GM12873 (cell line): ENCODE measurements at regions not wholly inside any gene's neighbourhood (a gene's known extent, or its start where the extent isn't known, plus 50 kb on each side); places are given as distances from the start of the nearest gene placed in this dataset.

Experiments used
- CTCF ChIP-seq: IDR thresholded peaks from 2 replicates; pipeline ENCODE4 v1.5.1; 2012; ENCODE audit warnings: low read depth, mild to moderate bottlenecking, moderate library complexity, low read length, control low read depth; ENCODE audit not compliant: insufficient read depth; ENCODE audit errors: missing control alignments

- no peak for TF ChIP-seq CTCF
Observed at GRCh38 chr3:109943181-109943580, 605.8 kb upstream of the DPPA4 start.

GRCh38 chr3:109944836-109945235, 607.5 kb upstream of the DPPA4 start:
- no peak for TF ChIP-seq CTCF

GRCh38 chr3:109952924-109953323, 615.6 kb upstream of the DPPA4 start:
- TF ChIP-seq CTCF: no peak

GRCh38 chr3:109963831-109964230, 626.5 kb upstream of the DPPA4 start:
- no peak for TF ChIP-seq CTCF

GRCh38 chr3:109973733-109974132, 636.4 kb upstream of the DPPA4 start:
- TF ChIP-seq CTCF: no peak

- no peak for TF ChIP-seq CTCF
Observed at GRCh38 chr3:109977897-109978296, 640.6 kb upstream of the DPPA4 start.

GRCh38 chr3:109982201-109982600, 644.9 kb upstream of the DPPA4 start:
- TF ChIP-seq CTCF: no peak
